Loucy (cell line): ENCODE measurements at regions not wholly inside any gene's neighbourhood (a gene's known extent, or its start where the extent isn't known, plus 50 kb on each side); places are given as distances from the start of the nearest gene placed in this dataset.
"Not testable (repeated sequence)": the region's sequence is repeated elsewhere in the genome, so short reads cannot be mapped to it uniquely, and the experiment has no call there.

Source experiments
- H2AFZ ChIP-seq: fragments of 200-600 bp; sonication (generic); 2 replicates; pipeline ENCODE4 v1.6.0; 2016; ENCODE audit warnings: antibody characterized with exemption, mild to moderate bottlenecking, low read length, moderate library complexity
- H3F3A ChIP-seq: fragments of 200-600 bp; 2 replicates; pipeline ENCODE4 v1.6.0; 2016; ENCODE audit warnings: antibody characterized with exemption, low read depth, mild to moderate bottlenecking
- H3K27me3 ChIP-seq: fragments of 200-600 bp; sonication (generic); 2 replicates; pipeline ENCODE4 v1.6.1; 2014; ENCODE audit warnings: low read length, mild to moderate bottlenecking; ENCODE audit not compliant: insufficient read depth, poor library complexity, severe bottlenecking
- H3K36me3 ChIP-seq: fragments of 200-600 bp; sonication (generic); 2 replicates; pipeline ENCODE4 v1.6.1; 2016; ENCODE audit warnings: low read length; ENCODE audit not compliant: insufficient read depth
- H3K4me1 ChIP-seq: fragments of 200-600 bp; sonication (generic); 2 replicates; pipeline ENCODE4 v1.5.1; 2014; ENCODE audit warnings: low read length, mild to moderate bottlenecking; ENCODE audit not compliant: insufficient read depth, poor library complexity, severe bottlenecking
- H3K4me2 ChIP-seq: fragments of 200-600 bp; sonication (generic); 2 replicates; pipeline ENCODE4 v1.6.0; 2014; ENCODE audit warnings: antibody characterized with exemption, low read length, low read depth, mild to moderate bottlenecking; ENCODE audit not compliant: poor library complexity, severe bottlenecking
- H3K4me3 ChIP-seq: fragments of 200-600 bp; sonication (generic); 2 replicates; pipeline ENCODE4 v1.5.1; 2014; ENCODE audit warnings: low read length, mild to moderate bottlenecking, mixed read lengths; ENCODE audit not compliant: poor library complexity, severe bottlenecking
- H3K79me2 ChIP-seq: fragments of 200-600 bp; sonication (generic); 2 replicates; pipeline ENCODE4 v1.6.1; 2014; ENCODE audit warnings: low read length; ENCODE audit not compliant: insufficient read depth
- H3K9ac ChIP-seq: fragments of 200-600 bp; sonication (generic); 2 replicates; pipeline ENCODE4 v1.6.0; 2014; ENCODE audit warnings: mild to moderate bottlenecking, low read depth, low read length, moderate library complexity; ENCODE audit not compliant: poor library complexity, severe bottlenecking
- H3K9me2 ChIP-seq: fragments of 200-600 bp; sonication (generic); replicated peaks from 2 replicates; pipeline ENCODE4 v1.6.1; 2016; ENCODE audit warnings: low read depth, low read length, mixed read lengths
- H3K9me3 ChIP-seq: fragments of 200-600 bp; sonication (generic); 2 replicates; pipeline ENCODE4 v1.6.1; 2014; ENCODE audit warnings: mild to moderate bottlenecking, antibody characterized with exemption, low read length, low read depth; ENCODE audit not compliant: insufficient read depth
- H4K20me1 ChIP-seq: fragments of 200-600 bp; sonication (generic); 2 replicates; pipeline ENCODE4 v1.6.0; 2014; ENCODE audit warnings: antibody characterized with exemption, low read length, mild to moderate bottlenecking; ENCODE audit not compliant: insufficient read depth, poor library complexity, severe bottlenecking

DNA sequence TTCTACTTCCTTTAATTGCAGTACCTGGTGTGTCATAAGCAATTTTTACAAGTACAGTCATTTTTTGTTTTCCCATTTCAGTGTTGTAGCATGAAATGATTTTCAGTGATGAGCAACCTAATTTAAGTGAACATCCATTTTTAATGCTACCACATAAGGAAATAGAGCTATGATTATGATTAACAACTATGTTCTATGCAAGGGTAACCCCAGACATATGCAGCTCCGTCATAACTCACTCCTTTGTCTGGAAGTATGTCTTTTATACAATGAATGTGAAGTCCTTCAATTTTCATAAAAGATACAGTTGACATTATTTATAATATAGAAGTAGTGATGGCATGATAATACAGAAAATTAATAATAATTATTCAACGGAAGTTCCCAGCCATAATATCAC, 783.3 kb upstream of the CDH18 start:
- H3K36me3 ChIP-seq, H3K4me3 ChIP-seq, H3K79me2 ChIP-seq, H4K20me1 ChIP-seq, H2AFZ ChIP-seq, H3F3A ChIP-seq, H3K9me2 ChIP-seq, H3K4me1 ChIP-seq, H3K9ac ChIP-seq, H3K4me2 ChIP-seq, H3K9me3 ChIP-seq, H3K27me3 ChIP-seq: not testable (repeated sequence)

DNA sequence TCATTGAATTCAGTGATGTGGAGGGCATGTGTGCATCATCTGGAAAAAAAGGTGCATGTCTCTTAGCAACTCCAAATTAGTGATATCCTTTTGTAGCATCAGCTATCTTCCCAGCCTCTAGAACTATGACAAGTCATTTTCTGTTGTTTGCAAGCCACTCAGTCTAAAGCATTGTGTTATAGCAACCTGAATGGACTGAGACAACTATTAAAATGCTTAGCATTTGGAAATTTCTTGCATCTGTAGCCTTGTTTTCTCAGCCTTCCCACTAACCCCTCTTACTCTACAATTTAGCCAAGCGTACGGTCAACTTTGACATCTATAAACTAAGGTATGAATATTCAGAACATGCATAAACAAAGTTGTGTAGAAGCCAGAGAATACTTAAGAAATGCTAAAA, 777.1 kb upstream of the CDH18 start:
- H2AFZ ChIP-seq, H4K20me1 ChIP-seq, H3K27me3 ChIP-seq, H3K9ac ChIP-seq, H3K4me2 ChIP-seq, H3K9me2 ChIP-seq, H3K4me1 ChIP-seq, H3K79me2 ChIP-seq, H3K4me3 ChIP-seq, H3K36me3 ChIP-seq, H3K9me3 ChIP-seq, H3F3A ChIP-seq: not testable (repeated sequence)

GRCh38 chr5:20759459-20759858, 771.5 kb upstream of the CDH18 start:
- H3K4me1 ChIP-seq, H3K27me3 ChIP-seq, H3K36me3 ChIP-seq, H3K9me3 ChIP-seq, H3K9ac ChIP-seq, H3K4me3 ChIP-seq, H3K9me2 ChIP-seq, H3F3A ChIP-seq, H3K79me2 ChIP-seq, H3K4me2 ChIP-seq, H2AFZ ChIP-seq, H4K20me1 ChIP-seq: not testable (repeated sequence)

DNA sequence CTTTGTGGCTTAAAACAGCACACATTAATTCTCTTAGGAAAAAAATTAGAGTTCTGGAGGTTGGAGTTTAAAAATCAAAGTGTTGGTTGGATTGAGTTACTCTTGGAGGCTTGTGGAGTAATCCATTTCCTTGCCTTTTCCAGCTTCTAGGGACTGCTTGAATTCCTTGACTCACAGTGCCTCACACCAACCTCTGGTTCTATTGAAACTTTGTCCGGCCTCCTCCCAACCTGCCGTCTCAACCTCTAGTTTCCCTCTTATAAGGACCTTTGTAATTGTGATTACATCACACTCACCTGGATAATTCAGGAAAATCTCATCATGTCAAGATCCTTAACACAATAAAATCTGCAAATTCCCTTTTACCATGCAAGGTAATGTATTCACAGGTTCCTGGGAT, 764.2 kb upstream of the CDH18 start:
- not testable (repeated sequence) for H3K9ac ChIP-seq, H3F3A ChIP-seq, H3K27me3 ChIP-seq, H3K79me2 ChIP-seq, H3K9me3 ChIP-seq, H3K4me2 ChIP-seq, H3K4me1 ChIP-seq, H2AFZ ChIP-seq, H3K36me3 ChIP-seq, H3K9me2 ChIP-seq, H3K4me3 ChIP-seq, H4K20me1 ChIP-seq

DNA sequence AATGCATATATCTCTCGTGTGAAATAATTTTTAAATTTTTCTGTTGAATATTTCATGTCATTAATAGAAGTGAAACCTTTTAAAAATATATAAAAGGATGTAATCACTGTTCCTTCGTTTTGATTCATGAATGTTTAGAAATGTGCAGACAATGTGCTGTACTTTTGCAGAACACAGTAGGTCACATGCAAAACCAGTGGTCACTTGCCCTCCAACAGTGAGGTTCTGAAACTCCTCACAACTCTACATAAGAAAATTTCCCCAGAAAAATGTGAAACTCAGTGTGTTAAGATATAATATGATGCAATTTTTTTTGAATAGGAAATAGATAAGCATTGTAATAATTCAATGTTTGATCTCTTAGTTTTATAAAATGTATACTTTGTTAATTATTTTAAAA, 747.7 kb upstream of the CDH18 start:
- H3K9me2 ChIP-seq, H3K27me3 ChIP-seq, H3K9me3 ChIP-seq, H3K4me2 ChIP-seq, H4K20me1 ChIP-seq, H3K4me1 ChIP-seq, H3K79me2 ChIP-seq, H3F3A ChIP-seq, H3K9ac ChIP-seq, H3K36me3 ChIP-seq, H2AFZ ChIP-seq, H3K4me3 ChIP-seq: not testable (repeated sequence)

DNA sequence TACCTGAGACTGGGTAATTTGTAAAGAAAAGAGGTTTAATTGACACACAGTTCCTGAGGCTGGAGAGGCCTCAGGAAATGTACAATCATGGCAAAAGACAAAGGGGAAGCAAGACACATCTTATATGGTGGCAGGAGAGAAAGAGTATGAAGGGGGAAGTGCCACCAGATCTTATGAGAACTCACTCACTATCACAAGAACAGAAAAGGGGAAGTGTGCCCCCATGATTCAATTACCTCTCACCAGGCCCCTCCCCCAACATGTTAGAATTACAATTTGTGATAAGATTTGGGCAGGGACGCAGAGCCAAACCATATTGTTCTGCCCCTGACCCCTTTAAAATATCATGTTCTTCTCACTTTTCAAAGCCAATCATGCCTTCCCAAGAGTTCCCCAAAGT, 744.2 kb upstream of the CDH18 start:
- H3K4me3 ChIP-seq, H3K9me2 ChIP-seq, H3K4me2 ChIP-seq, H3K79me2 ChIP-seq, H2AFZ ChIP-seq, H3K4me1 ChIP-seq, H4K20me1 ChIP-seq, H3F3A ChIP-seq, H3K9me3 ChIP-seq, H3K9ac ChIP-seq, H3K27me3 ChIP-seq, H3K36me3 ChIP-seq: not testable (repeated sequence)

DNA sequence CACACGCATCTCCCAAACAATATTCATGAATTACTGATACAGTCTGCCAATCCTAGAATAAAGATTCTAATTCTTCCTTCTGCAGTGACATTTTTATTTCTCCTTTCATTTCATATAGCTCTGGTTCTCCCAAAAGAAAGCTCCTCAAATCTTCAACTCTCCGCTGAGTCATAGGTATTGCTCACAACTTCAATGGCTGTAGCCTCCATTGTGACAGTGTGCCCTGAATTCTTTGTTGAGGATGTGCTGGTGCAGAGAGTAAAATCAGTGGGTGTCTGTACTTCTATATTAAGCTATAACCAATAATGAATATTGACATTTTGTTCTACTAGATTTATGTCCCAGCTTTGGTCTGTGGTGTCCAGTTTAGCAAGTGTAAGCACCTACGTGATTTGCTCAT, 733.3 kb upstream of the CDH18 start:
- not testable (repeated sequence) for H3K4me1 ChIP-seq, H3K9me2 ChIP-seq, H2AFZ ChIP-seq, H3K9ac ChIP-seq, H3K4me2 ChIP-seq, H3F3A ChIP-seq, H3K4me3 ChIP-seq, H3K79me2 ChIP-seq, H4K20me1 ChIP-seq, H3K36me3 ChIP-seq, H3K9me3 ChIP-seq, H3K27me3 ChIP-seq

GRCh38 chr5:20711520-20712155, 723.6 kb upstream of the CDH18 start:
- not testable (repeated sequence) for H3K4me2 ChIP-seq, H3K27me3 ChIP-seq, H3K36me3 ChIP-seq, H3K79me2 ChIP-seq, H3K9me3 ChIP-seq, H3K4me3 ChIP-seq, H3F3A ChIP-seq, H3K9me2 ChIP-seq, H3K9ac ChIP-seq, H2AFZ ChIP-seq, H4K20me1 ChIP-seq, H3K4me1 ChIP-seq
